IMR-90 (cell line): ENCODE measurements at regions not wholly inside any gene's neighbourhood (a gene's known extent, or its start where the extent isn't known, plus 50 kb on each side); places are given as distances from the start of the nearest gene placed in this dataset.

ENCODE experiments used
- ATAC-seq: fragments of 200-7000 bp; cut with Tn5 transposase; 2 replicates; pipeline ENCODE4 v1.9.1; 2020; ENCODE audit warnings: low read depth, mild to moderate bottlenecking, moderate library complexity
- BruUV-seq: library from RNA; stranded (reverse); fragments of 400-500 nt; replicated peaks from 2 replicates; lab custom pipeline; 2021; lab: Mats Ljungman, UMichigan
- CTCF ChIA-PET: fragments of 300-600 bp; formaldehyde crosslinking; extraction: SDS; loops from one replicate; lab custom pipeline; 2021; ENCODE audit warnings: antibody characterized with exemption; lab: Yijun Ruan, JAX
- POLR2A ChIA-PET: fragments of 300-600 bp; sonication (Branson Sonifier 250); formaldehyde crosslinking; loops from one replicate; lab custom pipeline; 2022; ENCODE audit warnings: antibody characterized with exemption; ENCODE audit not compliant: unreplicated experiment; lab: Charles Lee
- DNase-seq: peaks from one replicate; pipeline ENCODE4 v3.0.0; 2013
- H2AFZ ChIP-seq: replicated peaks from 2 replicates; pipeline ENCODE3; 2013; ENCODE audit warnings: low read length, mild to moderate bottlenecking; ENCODE audit not compliant: poor library complexity
- H2AK5ac ChIP-seq: 2 replicates; pipeline ENCODE4 v1.6.1; 2013; ENCODE audit warnings: low read depth, low read length, inconsistent platforms
- H2AK9ac ChIP-seq: replicated peaks from 2 replicates; pipeline ENCODE3; 2013; ENCODE audit warnings: mild to moderate bottlenecking, low read depth, low read length, moderate library complexity; ENCODE audit not compliant: poor library complexity
- H2BK120ac ChIP-seq: 2 replicates; pipeline ENCODE4 v1.6.1; 2013; ENCODE audit warnings: low read depth, low read length, inconsistent platforms
- H2BK15ac ChIP-seq: 3 replicates; pipeline ENCODE4 v1.6.1; 2013; ENCODE audit warnings: low read depth, low read length, inconsistent platforms
- H2BK20ac ChIP-seq: 2 replicates; pipeline ENCODE4 v1.6.1; 2013; ENCODE audit warnings: low read depth, mild to moderate bottlenecking, inconsistent platforms, low read length, moderate library complexity
- H2BK5ac ChIP-seq: 2 replicates; pipeline ENCODE4 v1.6.1; 2013; ENCODE audit warnings: mild to moderate bottlenecking, low read depth, low read length, inconsistent platforms; ENCODE audit not compliant: poor library complexity, severe bottlenecking
- H3K14ac ChIP-seq: replicated peaks from 2 replicates; pipeline ENCODE4 v1.6.1; 2013; ENCODE audit warnings: low read depth, low read length, inconsistent platforms
- H3K18ac ChIP-seq: 2 replicates; pipeline ENCODE4 v1.6.1; 2013; ENCODE audit warnings: low read depth, low read length, control low read depth
- H3K23ac ChIP-seq: 2 replicates; pipeline ENCODE4 v1.6.1; 2013; ENCODE audit warnings: low read depth, low read length, inconsistent platforms
- H3K27ac ChIP-seq: 2 replicates; pipeline ENCODE4 v1.5.1; 2013; ENCODE audit warnings: mild to moderate bottlenecking, control low read depth, low read length; ENCODE audit not compliant: insufficient read depth
- H3K27me3 ChIP-seq: 2 replicates; pipeline ENCODE4 v1.6.1; 2013; ENCODE audit warnings: low read length; ENCODE audit not compliant: control insufficient read depth, insufficient read depth
- H3K36me3 ChIP-seq: 2 replicates; pipeline ENCODE4 v1.6.1; 2013; ENCODE audit warnings: low read length, mixed read lengths; ENCODE audit not compliant: control insufficient read depth, insufficient read depth
- H3K4ac ChIP-seq: 2 replicates; pipeline ENCODE4 v1.6.1; 2013; ENCODE audit warnings: low read depth, low read length, inconsistent platforms
- H3K4me1 ChIP-seq: 2 replicates; pipeline ENCODE4 v1.6.1; 2013; ENCODE audit warnings: low read length, mixed read lengths; ENCODE audit not compliant: control insufficient read depth, insufficient read depth
- H3K4me2 ChIP-seq: 2 replicates; pipeline ENCODE4 v1.6.1; 2013; ENCODE audit warnings: low read depth, mild to moderate bottlenecking, control low read depth, low read length, moderate library complexity
- H3K4me3 ChIP-seq: 2 replicates; pipeline ENCODE4 v1.5.1; 2013; ENCODE audit warnings: low read depth, mild to moderate bottlenecking, control low read depth, low read length, moderate library complexity; ENCODE audit not compliant: insufficient read depth
- H3K56ac ChIP-seq: 2 replicates; pipeline ENCODE4 v1.6.1; 2013; ENCODE audit warnings: low read length, inconsistent platforms; ENCODE audit not compliant: insufficient read depth; ENCODE audit errors: extremely low read depth
- H3K79me1 ChIP-seq, 2 experiments: 2 replicates each; pipeline ENCODE4 v1.6.1; 2013; ENCODE audit warnings: low read length in 2 of 2, inconsistent platforms in 1 of 2, low read depth in 1 of 2
- H3K9ac ChIP-seq: 2 replicates; pipeline ENCODE4 v1.6.1; 2013; ENCODE audit warnings: low read depth, low read length, control low read depth
- H3K9me1 ChIP-seq: 2 replicates; pipeline ENCODE4 v1.6.1; 2013; ENCODE audit warnings: low read length, inconsistent platforms; ENCODE audit not compliant: insufficient read depth
- H3K9me3 ChIP-seq: 2 replicates; pipeline ENCODE4 v1.6.1; 2013; ENCODE audit warnings: low read length; ENCODE audit not compliant: control insufficient read depth, insufficient read depth
- H4K20me1 ChIP-seq: 2 replicates; pipeline ENCODE4 v1.6.1; 2013; ENCODE audit warnings: low read length, inconsistent platforms; ENCODE audit not compliant: insufficient read depth
- H4K5ac ChIP-seq: 2 replicates; pipeline ENCODE4 v1.6.1; 2013; ENCODE audit warnings: mild to moderate bottlenecking, low read depth, low read length, control low read depth
- H4K8ac ChIP-seq, 2 experiments: 2 replicates each; pipeline ENCODE4 v1.6.1; 2013; ENCODE audit warnings: low read depth in 2 of 2, low read length in 2 of 2, control low read depth in 1 of 2, inconsistent platforms in 1 of 2
- H4K91ac ChIP-seq: 2 replicates; pipeline ENCODE4 v1.6.1; 2013; ENCODE audit warnings: low read depth, low read length, inconsistent platforms; ENCODE audit not compliant: insufficient read depth
- CEBPB ChIP-seq: IDR thresholded peaks from 2 replicates; pipeline ENCODE4 v1.6.1; 2012; ENCODE audit warnings: low read depth, low read length, improper control_type of control experiment
- CHD1 ChIP-seq: IDR thresholded peaks from 2 replicates; pipeline ENCODE4 v1.6.1; 2012; ENCODE audit warnings: low read depth, low read length, improper control_type of control experiment
- NFE2L2 ChIP-seq: fragments of 150-350 bp; IDR thresholded peaks from 2 replicates; pipeline ENCODE4 v1.6.1; 2016; ENCODE audit warnings: low read depth, mild to moderate bottlenecking, low read length
- WGBS, 2 experiments: methylation state at CpG; one replicate each; pipeline versions ENCODE4 v1.1.5 to v1.1.7; 2013; ENCODE audit warnings: missing lambda C conversion rate in 2 of 2; ENCODE audit not compliant: insufficient read length in 1 of 2; ENCODE audit errors: extremely low coverage in 2 of 2; 5-methylcytosine and 5-hydroxymethylcytosine counted together
- dilution Hi-C: fragments of 300-500 bp; cut with HindIII; formaldehyde crosslinking; loops from one replicate; pipeline ENCODE4 v1.14.3; 2018; ENCODE audit warnings: low sequenced_read_pairs; ENCODE audit not compliant: unreplicated experiment
- in situ Hi-C: fragments of 300-500 bp; cut with MboI; formaldehyde crosslinking; loops from 3 replicates; pipeline ENCODE4 v1.14.3; 2019; ENCODE audit warnings: low sequenced_read_pairs, inconsistent platforms, mixed read lengths
- intact Hi-C: fragments of 100-400 bp; cut with micrococcal nuclease; formaldehyde crosslinking; loops from 2 replicates; pipeline ENCODE4 v1.10.0; 2022
- TF ChIP-seq, protein P1 (sequence below): fragments of 150-350 bp; IDR thresholded peaks from 2 replicates; pipeline ENCODE4 v1.6.1; 2017; ENCODE audit warnings: mild to moderate bottlenecking, antibody characterized with exemption, low read length, low read depth

DNA sequence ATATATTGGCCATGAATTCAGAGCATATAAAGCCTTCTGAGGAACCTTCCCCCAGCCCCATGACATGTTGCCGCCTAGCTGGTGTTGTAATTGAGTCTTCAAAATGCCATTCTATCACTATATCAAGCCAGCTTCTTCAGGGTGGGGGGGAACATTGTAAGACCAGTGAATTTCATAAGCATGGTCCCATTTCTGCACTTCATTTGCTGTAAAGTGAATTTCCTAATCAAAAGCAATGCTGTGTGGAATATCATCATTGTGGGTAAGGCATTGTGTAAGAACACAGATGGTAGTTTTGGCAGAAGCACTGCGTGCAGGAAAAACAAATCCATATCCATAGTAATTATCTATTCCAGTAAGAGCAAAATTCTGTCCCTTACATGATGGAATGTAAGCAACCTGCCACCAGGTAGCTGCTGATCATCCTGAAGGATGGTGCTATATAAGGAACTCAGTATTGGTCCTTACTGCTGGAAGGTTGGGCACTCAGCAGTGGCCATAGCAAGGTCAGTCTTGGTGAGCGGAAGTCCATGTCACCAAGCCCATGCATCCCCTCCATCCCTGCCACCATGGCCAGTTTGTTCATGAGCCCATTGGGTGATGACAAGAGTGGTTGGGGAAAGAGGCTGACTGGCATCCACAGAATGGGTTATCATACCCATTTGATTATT is 159.4 kb downstream of the COPS8 start:
- H3K18ac ChIP-seq = peak overlapping the region; percentile 92
- in situ Hi-C loops (no loop called here), dilution Hi-C loops (no loop called here), intact Hi-C loops (no loop called here)
- H3K14ac ChIP-seq = 0 out of 2 replicates have a peak overlapping the region, but pooled peaks have one; percentile 32
- H3K4me2 ChIP-seq = no peak overlapping the region
- H4K8ac ChIP-seq = peak overlapping the region in 1 of 2 experiments; percentile 17; a peak in 1 of 4 replicates
- peak overlapping the region; percentile 71; the same call in 1 of the 2 replicates for H3K27ac ChIP-seq
- peak overlapping the region; percentile 52 for H2BK5ac ChIP-seq
- H3K9ac ChIP-seq = no peak overlapping the region
- ChIA-PET POLR2A (interaction anchor here (0.9 kb wide), 1 partner anchor 17 kb away, joined by 3 read pairs; no protein-coding TSS in a partner anchor), CTCF (no interaction called here)
- ATAC-seq (peak; percentile 54), DNase-seq (peak; percentile 90)
- H3K79me1 ChIP-seq = no peaks in the 10 kb centered on the region
- H2BK15ac ChIP-seq = 0 out of 3 replicates have a peak overlapping the region, but pooled peaks have one; percentile 61
- H3K4me3 ChIP-seq = no peak overlapping the region
- peak overlapping the region; percentile 57; the same call in 1 of the 2 replicates for H2BK20ac ChIP-seq
- no peaks in the 10 kb centered on the region for H3K36me3 ChIP-seq
- H3K4me1 ChIP-seq = peaks cover 7% of the 10 kb centered on the region
- peak overlapping the region; percentile 88 for H4K5ac ChIP-seq
- H4K91ac ChIP-seq = peak overlapping the region; percentile 44; the same call in 1 of the 2 replicates
- H3K4ac ChIP-seq = peak overlapping the region; percentile 64
- peaks cover 3% of the 10 kb centered on the region for H3K9me3 ChIP-seq
- H2AK9ac ChIP-seq = no peak overlapping the region
- no peak overlapping the region for H3K56ac ChIP-seq
- no TSS peak for BruUV-seq
- no peaks in the 10 kb centered on the region for H3K27me3 ChIP-seq
- H4K20me1 ChIP-seq = no peaks in the 10 kb centered on the region
- H2BK120ac ChIP-seq = peak overlapping the region; percentile 84; the same call in 1 of the 2 replicates
- H2AK5ac ChIP-seq = peak overlapping the region; percentile 82
- H3K23ac ChIP-seq = 0 out of 2 replicates have a peak overlapping the region, but pooled peaks have one; percentile 2
- H2AFZ ChIP-seq = no peak overlapping the region
- no CpG with 5 or more reads among the region's 3 CpGs for WGBS, 2 experiments
- TF ChIP-seq CEBPB = peak; percentile 92
- no peak for TF ChIP-seq CHD1
- TF ChIP-seq NFE2L2 = no peak; the same call in 1 of the 2 replicates
- TF ChIP-seq, protein P1, sequence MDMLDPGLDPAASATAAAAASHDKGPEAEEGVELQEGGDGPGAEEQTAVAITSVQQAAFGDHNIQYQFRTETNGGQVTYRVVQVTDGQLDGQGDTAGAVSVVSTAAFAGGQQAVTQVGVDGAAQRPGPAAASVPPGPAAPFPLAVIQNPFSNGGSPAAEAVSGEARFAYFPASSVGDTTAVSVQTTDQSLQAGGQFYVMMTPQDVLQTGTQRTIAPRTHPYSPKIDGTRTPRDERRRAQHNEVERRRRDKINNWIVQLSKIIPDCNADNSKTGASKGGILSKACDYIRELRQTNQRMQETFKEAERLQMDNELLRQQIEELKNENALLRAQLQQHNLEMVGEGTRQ = no peak
- no peaks in the 10 kb centered on the region for H3K9me1 ChIP-seq
